HEK293 (cell line): ENCODE measurements at regions not wholly inside any gene's neighbourhood (a gene's known extent, or its start where the extent isn't known, plus 50 kb on each side); places are given as distances from the start of the nearest gene placed in this dataset.

Experiments used
- CTCF ChIA-PET: fragments of 350-600 bp; formaldehyde crosslinking; extraction: SDS; loops from one replicate; lab custom pipeline; 2021; ENCODE audit warnings: antibody characterized with exemption; lab: Yijun Ruan, JAX
- POLR2A ChIA-PET: fragments of 300-600 bp; formaldehyde crosslinking; extraction: SDS; loops from one replicate; lab custom pipeline; 2020; ENCODE audit warnings: antibody characterized with exemption, inconsistent platforms; lab: Yijun Ruan, JAX
- H3K27ac ChIP-seq: fragments of 200-500 bp; sonication (Bioruptor generic); 2 replicates; pipeline ENCODE4 v1.5.1; 2014; ENCODE audit warnings: low read depth, low read length, control low read depth, inconsistent platforms; ENCODE audit errors: extremely low read depth
- H3K36me3 ChIP-seq, 2 experiments: fragments of 200-500 bp in 1 of 2; sonication (Bioruptor generic) in 1 of 2; 1 replicate in 1 of 2; 2 replicates in 1 of 2; pipeline ENCODE4 v1.5.1; 2014 to 2017; ENCODE audit warnings: inconsistent platforms in 2 of 2, low read length in 2 of 2; ENCODE audit not compliant: control insufficient read depth in 2 of 2, insufficient read depth in 1 of 2
- H3K4me1 ChIP-seq: fragments of 200-500 bp; sonication (Bioruptor generic); 2 replicates; pipeline ENCODE4 v1.5.1; 2014; ENCODE audit warnings: mild to moderate bottlenecking, low read length, inconsistent platforms; ENCODE audit not compliant: control insufficient read depth, insufficient read depth
- H3K4me3 ChIP-seq: 2 replicates; pipeline ENCODE4 v1.5.1; 2011; ENCODE audit warnings: low read depth, mild to moderate bottlenecking, control low read depth, low read length, moderate library complexity
- H3K9me3 ChIP-seq: fragments of 200-500 bp; sonication (Bioruptor generic); 2 replicates; pipeline ENCODE4 v1.5.1; 2014; ENCODE audit warnings: low read depth, low read length, inconsistent platforms; ENCODE audit not compliant: control insufficient read depth, insufficient read depth
- KLF10 ChIP-seq: fragments of 450-650 bp; IDR thresholded peaks from 2 replicates; pipeline ENCODE4 v1.5.1; 2018; ENCODE audit warnings: missing biosample characterization, mild to moderate bottlenecking, missing genetic modification characterization
- KLF8 ChIP-seq: fragments of 450-650 bp; formaldehyde crosslinking; IDR thresholded peaks from 2 replicates; pipeline ENCODE4 v1.5.1; 2016; ENCODE audit warnings: missing biosample characterization, missing genetic modification characterization
- SETDB1 ChIP-seq: IDR thresholded peaks from one replicate; pipeline ENCODE4 v1.6.1; 2017; ENCODE audit warnings: mild to moderate bottlenecking, low read length, moderate library complexity, mixed read lengths; ENCODE audit not compliant: insufficient read length
- ZBTB7A ChIP-seq: fragments of 450-650 bp; formaldehyde crosslinking; IDR thresholded peaks from 2 replicates; pipeline ENCODE4 v1.5.1; 2016; ENCODE audit warnings: low read depth, missing biosample characterization, missing genetic modification characterization
- ZEB2 ChIP-seq: fragments of 450-650 bp; formaldehyde crosslinking; IDR thresholded peaks from 2 replicates; pipeline ENCODE4 v1.5.1; 2016; ENCODE audit warnings: missing biosample characterization, missing genetic modification characterization
- ZNF155 ChIP-seq: fragments of 450-650 bp; formaldehyde crosslinking; IDR thresholded peaks from 2 replicates; pipeline ENCODE4 v1.5.1; 2016; ENCODE audit warnings: missing biosample characterization, missing genetic modification characterization
- ZNF169 ChIP-seq: fragments of 450-650 bp; formaldehyde crosslinking; IDR thresholded peaks from 2 replicates; pipeline ENCODE4 v1.5.1; 2016; ENCODE audit warnings: missing biosample characterization, missing genetic modification characterization
- ZNF2 ChIP-seq: fragments of 450-650 bp; formaldehyde crosslinking; IDR thresholded peaks from 2 replicates; pipeline ENCODE4 v1.5.1; 2016; ENCODE audit warnings: missing biosample characterization, missing genetic modification characterization
- ZNF23 ChIP-seq: fragments of 450-650 bp; formaldehyde crosslinking; IDR thresholded peaks from 2 replicates; pipeline ENCODE4 v1.5.1; 2016; ENCODE audit warnings: missing biosample characterization, missing genetic modification characterization, borderline replicate concordance
- ZNF248 ChIP-seq: fragments of 450-650 bp; formaldehyde crosslinking; IDR thresholded peaks from 2 replicates; pipeline ENCODE4 v1.5.1; 2017; ENCODE audit warnings: missing biosample characterization, missing genetic modification characterization
- ZNF311 ChIP-seq: fragments of 450-650 bp; formaldehyde crosslinking; IDR thresholded peaks from 2 replicates; pipeline ENCODE4 v1.5.1; 2017; ENCODE audit warnings: missing biosample characterization, missing genetic modification characterization, borderline replicate concordance
- ZNF514 ChIP-seq: fragments of 450-650 bp; formaldehyde crosslinking; IDR thresholded peaks from 2 replicates; pipeline ENCODE4 v1.5.1; 2016; ENCODE audit warnings: missing biosample characterization, missing genetic modification characterization
- ZNF521 ChIP-seq: fragments of 450-650 bp; formaldehyde crosslinking; IDR thresholded peaks from 2 replicates; pipeline ENCODE4 v1.5.1; 2017; ENCODE audit warnings: missing biosample characterization, mild to moderate bottlenecking, missing genetic modification characterization
- ZNF585B ChIP-seq: fragments of 450-650 bp; formaldehyde crosslinking; IDR thresholded peaks from 2 replicates; pipeline ENCODE4 v1.5.1; 2016; ENCODE audit warnings: missing biosample characterization, missing genetic modification characterization
- ZNF600 ChIP-seq: fragments of 450-650 bp; formaldehyde crosslinking; IDR thresholded peaks from 2 replicates; pipeline ENCODE4 v1.5.1; 2016; ENCODE audit warnings: missing biosample characterization, missing genetic modification characterization
- ZNF707 ChIP-seq: fragments of 450-650 bp; formaldehyde crosslinking; IDR thresholded peaks from 2 replicates; pipeline ENCODE4 v1.5.1; 2016; ENCODE audit warnings: missing biosample characterization, missing genetic modification characterization
- ZNF776 ChIP-seq: fragments of 450-650 bp; formaldehyde crosslinking; IDR thresholded peaks from 2 replicates; pipeline ENCODE4 v1.5.0; 2017; ENCODE audit warnings: missing biosample characterization, missing genetic modification characterization, borderline replicate concordance
- ZNF785 ChIP-seq: fragments of 450-650 bp; formaldehyde crosslinking; IDR thresholded peaks from 2 replicates; pipeline ENCODE4 v1.5.1; 2016; ENCODE audit warnings: missing biosample characterization, missing genetic modification characterization
- ZNF843 ChIP-seq: fragments of 450-650 bp; formaldehyde crosslinking; IDR thresholded peaks from 2 replicates; pipeline ENCODE4 v1.5.1; 2016; ENCODE audit warnings: missing biosample characterization, missing genetic modification characterization
- ZSCAN30 ChIP-seq: fragments of 450-650 bp; IDR thresholded peaks from 2 replicates; pipeline ENCODE4 v1.5.1; 2018; ENCODE audit warnings: missing biosample characterization, mild to moderate bottlenecking, missing genetic modification characterization, moderate library complexity
- TF ChIP-seq, protein P1 (sequence below): fragments of 450-650 bp; formaldehyde crosslinking; IDR thresholded peaks from 2 replicates; pipeline ENCODE4 v1.5.1; 2017; ENCODE audit warnings: missing biosample characterization, missing genetic modification characterization
- TF ChIP-seq, protein P2 (sequence below): fragments of 450-650 bp; formaldehyde crosslinking; IDR thresholded peaks from 2 replicates; pipeline ENCODE4 v1.5.1; 2016; ENCODE audit warnings: missing biosample characterization, missing genetic modification characterization, low read depth
- TF ChIP-seq, protein P3 (sequence below): fragments of 450-650 bp; formaldehyde crosslinking; IDR thresholded peaks from 2 replicates; pipeline ENCODE4 v1.5.0; 2017; ENCODE audit warnings: missing biosample characterization, missing genetic modification characterization, borderline replicate concordance

DNA sequence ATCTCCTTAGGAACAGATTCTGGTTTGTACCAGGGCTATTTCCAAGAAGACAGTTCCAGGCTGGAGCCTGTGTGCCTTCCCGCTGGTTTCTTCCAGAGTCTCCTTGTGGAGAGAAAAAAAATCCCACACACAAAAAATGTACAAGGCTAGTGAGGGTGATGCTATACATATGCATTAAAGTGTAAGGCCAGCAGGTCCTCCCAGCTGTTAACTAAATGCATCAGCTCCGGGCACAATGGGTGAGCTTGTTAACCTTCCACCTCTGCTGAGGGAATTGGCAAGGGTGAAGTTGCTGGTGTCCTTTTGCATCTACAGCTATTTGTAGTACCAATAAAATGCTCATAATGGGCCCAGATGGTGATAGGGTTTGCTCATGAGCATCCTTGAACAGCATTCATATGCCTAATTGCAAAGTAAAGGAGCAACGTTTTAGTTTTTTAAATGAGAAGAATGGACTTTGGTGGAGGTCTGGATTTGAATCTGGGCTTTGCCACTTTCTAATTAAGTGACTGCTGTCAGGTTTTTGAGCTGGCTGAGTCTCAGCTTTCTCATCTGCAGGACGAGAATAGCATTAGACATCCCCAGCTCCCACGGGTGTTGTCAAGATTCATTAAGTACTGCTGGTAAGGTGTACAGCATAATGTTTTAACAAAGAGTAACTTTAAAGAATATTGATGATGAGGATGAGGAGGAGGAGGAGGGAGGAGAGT is 361.8 kb downstream of the QKI start:
- H3K36me3 ChIP-seq: no peaks in the 10 kb centered on the region
- TF ChIP-seq ZNF311 (tag by site-specific recombination) (no peak), ZSCAN30 (no peak), ZNF23 (tag by site-specific recombination) (no peak), ZNF521 (tag by site-specific recombination) (no peak), ZNF514 (tag by site-specific recombination) (no peak), SETDB1 (no peak), ZBTB7A (no peak), ZNF248 (tag by site-specific recombination) (no peak), ZNF155 (tag by site-specific recombination) (no peak), ZEB2 (no peak)
- TF ChIP-seq, protein P1, sequence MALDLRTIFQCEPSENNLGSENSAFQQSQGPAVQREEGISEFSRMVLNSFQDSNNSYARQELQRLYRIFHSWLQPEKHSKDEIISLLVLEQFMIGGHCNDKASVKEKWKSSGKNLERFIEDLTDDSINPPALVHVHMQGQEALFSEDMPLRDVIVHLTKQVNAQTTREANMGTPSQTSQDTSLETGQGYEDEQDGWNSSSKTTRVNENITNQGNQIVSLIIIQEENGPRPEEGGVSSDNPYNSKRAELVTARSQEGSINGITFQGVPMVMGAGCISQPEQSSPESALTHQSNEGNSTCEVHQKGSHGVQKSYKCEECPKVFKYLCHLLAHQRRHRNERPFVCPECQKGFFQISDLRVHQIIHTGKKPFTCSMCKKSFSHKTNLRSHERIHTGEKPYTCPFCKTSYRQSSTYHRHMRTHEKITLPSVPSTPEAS: no peak
- TF ChIP-seq, protein P2, sequence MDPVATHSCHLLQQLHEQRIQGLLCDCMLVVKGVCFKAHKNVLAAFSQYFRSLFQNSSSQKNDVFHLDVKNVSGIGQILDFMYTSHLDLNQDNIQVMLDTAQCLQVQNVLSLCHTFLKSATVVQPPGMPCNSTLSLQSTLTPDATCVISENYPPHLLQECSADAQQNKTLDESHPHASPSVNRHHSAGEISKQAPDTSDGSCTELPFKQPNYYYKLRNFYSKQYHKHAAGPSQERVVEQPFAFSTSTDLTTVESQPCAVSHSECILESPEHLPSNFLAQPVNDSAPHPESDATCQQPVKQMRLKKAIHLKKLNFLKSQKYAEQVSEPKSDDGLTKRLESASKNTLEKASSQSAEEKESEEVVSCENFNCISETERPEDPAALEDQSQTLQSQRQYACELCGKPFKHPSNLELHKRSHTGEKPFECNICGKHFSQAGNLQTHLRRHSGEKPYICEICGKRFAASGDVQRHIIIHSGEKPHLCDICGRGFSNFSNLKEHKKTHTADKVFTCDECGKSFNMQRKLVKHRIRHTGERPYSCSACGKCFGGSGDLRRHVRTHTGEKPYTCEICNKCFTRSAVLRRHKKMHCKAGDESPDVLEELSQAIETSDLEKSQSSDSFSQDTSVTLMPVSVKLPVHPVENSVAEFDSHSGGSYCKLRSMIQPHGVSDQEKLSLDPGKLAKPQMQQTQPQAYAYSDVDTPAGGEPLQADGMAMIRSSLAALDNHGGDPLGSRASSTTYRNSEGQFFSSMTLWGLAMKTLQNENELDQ (tag by site-specific recombination): no peak
- no peak overlapping the region for H3K4me3 ChIP-seq
- H3K9me3 ChIP-seq: no peaks in the 10 kb centered on the region
- CTCF ChIA-PET: no interaction called here
- POLR2A ChIA-PET: no interaction called here
- H3K27ac ChIP-seq: no peak overlapping the region
- H3K4me1 ChIP-seq: no peaks in the 10 kb centered on the region

DNA sequence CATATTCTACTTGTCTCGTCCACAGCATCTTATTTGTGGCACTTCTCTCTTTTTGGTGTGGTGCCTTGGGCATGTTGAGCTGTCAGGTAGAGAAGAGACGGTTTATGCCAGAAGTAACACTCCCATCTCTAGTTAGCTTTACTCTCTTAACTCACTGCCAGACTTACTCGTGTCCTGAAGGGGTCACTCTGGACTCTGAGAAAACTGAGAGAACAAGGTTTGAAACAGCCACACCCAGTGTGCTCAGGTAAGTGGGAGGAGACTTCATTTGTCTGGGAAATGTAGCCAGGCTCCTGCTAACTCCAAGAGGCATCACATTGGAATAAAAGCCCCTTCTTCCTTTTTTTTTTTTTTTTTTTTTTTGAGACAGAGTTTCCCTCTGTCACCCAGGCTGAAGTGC is 360.8 kb downstream of the QKI start:
- POLR2A ChIA-PET: no interaction called here
- Histone ChIP-seq H3K9me3 (no peaks in the 10 kb centered on the region), H3K36me3 (no peaks in the 10 kb centered on the region), H3K27ac (no peak overlapping the region), H3K4me1 (no peaks in the 10 kb centered on the region), H3K4me3 (no peak overlapping the region)
- TF ChIP-seq ZNF2 (tag by site-specific recombination): no peak
- CTCF ChIA-PET: no interaction called here

DNA sequence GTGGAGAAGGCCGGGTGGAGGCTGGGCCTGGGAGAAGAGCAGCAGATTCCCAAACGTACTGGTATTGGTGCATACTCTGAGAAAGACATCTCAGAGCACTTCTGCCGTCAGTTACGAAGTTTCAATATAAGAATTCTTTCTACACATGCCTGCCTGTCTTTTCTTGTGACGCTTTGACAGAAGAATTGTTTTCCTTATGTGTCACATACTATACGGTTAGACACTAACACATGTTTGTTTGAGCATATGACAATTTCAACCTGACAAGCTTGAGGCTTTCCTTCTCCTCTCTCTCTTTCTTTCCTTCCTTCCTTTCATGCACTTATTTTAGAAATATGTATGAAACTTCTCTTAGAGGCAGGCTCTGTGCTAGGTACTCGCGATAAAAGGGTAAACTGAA is 360.0 kb downstream of the QKI start:
- no peaks in the 10 kb centered on the region for H3K4me1 ChIP-seq
- ChIA-PET POLR2A (no interaction called here), CTCF (interaction anchor here (0.5 kb wide), 1 partner anchor 40 kb away, joined by 4 read pairs; no protein-coding TSS in a partner anchor)
- no peak overlapping the region for H3K27ac ChIP-seq
- no peaks in the 10 kb centered on the region for H3K9me3 ChIP-seq
- H3K36me3 ChIP-seq: no peaks in the 10 kb centered on the region
- TF ChIP-seq ZNF707 (tag by site-specific recombination): no peak
- no peak for TF ChIP-seq ZBTB7A
- no peak for TF ChIP-seq ZNF843
- no peak overlapping the region for H3K4me3 ChIP-seq

DNA sequence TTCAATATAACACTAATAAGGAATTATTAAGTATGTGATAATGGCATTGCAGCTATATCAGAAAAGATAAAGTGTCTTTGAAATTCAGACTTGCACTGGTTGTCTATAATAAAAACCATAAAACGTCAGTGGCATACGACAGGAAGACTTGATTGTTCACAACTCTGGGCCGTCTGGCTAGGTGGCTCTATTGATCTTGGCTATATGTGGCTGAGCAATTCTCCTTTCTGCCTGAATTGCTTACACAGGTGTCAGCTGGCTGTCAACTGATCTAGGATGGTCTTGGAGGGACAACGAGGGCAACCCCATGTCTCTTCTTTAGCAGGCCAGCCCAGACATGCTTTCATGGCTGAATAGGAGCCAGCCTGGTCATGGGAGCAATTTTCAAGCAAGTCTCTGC is 359.1 kb downstream of the QKI start:
- no peak overlapping the region for H3K27ac ChIP-seq
- no peaks in the 10 kb centered on the region for H3K9me3 ChIP-seq
- POLR2A ChIA-PET: no interaction called here
- H3K4me1 ChIP-seq: no peaks in the 10 kb centered on the region
- CTCF ChIA-PET: no interaction called here
- H3K4me3 ChIP-seq: no peak overlapping the region
- H3K36me3 ChIP-seq: no peaks in the 10 kb centered on the region
- TF ChIP-seq ZNF776 (tag by site-specific recombination): no peak
- no peak for TF ChIP-seq KLF8
- no peak for TF ChIP-seq ZNF785 (tag by site-specific recombination)
- TF ChIP-seq, protein P3, sequence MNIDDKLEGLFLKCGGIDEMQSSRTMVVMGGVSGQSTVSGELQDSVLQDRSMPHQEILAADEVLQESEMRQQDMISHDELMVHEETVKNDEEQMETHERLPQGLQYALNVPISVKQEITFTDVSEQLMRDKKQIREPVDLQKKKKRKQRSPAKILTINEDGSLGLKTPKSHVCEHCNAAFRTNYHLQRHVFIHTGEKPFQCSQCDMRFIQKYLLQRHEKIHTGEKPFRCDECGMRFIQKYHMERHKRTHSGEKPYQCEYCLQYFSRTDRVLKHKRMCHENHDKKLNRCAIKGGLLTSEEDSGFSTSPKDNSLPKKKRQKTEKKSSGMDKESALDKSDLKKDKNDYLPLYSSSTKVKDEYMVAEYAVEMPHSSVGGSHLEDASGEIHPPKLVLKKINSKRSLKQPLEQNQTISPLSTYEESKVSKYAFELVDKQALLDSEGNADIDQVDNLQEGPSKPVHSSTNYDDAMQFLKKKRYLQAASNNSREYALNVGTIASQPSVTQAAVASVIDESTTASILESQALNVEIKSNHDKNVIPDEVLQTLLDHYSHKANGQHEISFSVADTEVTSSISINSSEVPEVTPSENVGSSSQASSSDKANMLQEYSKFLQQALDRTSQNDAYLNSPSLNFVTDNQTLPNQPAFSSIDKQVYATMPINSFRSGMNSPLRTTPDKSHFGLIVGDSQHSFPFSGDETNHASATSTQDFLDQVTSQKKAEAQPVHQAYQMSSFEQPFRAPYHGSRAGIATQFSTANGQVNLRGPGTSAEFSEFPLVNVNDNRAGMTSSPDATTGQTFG (tag by site-specific recombination): no peak
- TF ChIP-seq ZNF169 (tag by site-specific recombination): no peak
- TF ChIP-seq ZNF600 (tag by site-specific recombination): no peak
- TF ChIP-seq KLF10: no peak
- no peak for TF ChIP-seq ZNF585B (tag by site-specific recombination)
- TF ChIP-seq ZSCAN30: no peak
